HG03064 (cell line): ENCODE measurements at regions not wholly inside any gene's neighbourhood (a gene's known extent, or its start where the extent isn't known, plus 50 kb on each side); places are given as distances from the start of the nearest gene placed in this dataset.
"Not testable (repeated sequence)": the region's sequence is repeated elsewhere in the genome, so short reads cannot be mapped to it uniquely, and the experiment has no call there.

Source experiments
- ATAC-seq: cut with Tn5 transposase; IDR thresholded peaks from one replicate; pipeline ENCODE4 v1.9.1; 2021; ENCODE audit warnings: low read depth; ENCODE audit not compliant: unreplicated experiment

DNA sequence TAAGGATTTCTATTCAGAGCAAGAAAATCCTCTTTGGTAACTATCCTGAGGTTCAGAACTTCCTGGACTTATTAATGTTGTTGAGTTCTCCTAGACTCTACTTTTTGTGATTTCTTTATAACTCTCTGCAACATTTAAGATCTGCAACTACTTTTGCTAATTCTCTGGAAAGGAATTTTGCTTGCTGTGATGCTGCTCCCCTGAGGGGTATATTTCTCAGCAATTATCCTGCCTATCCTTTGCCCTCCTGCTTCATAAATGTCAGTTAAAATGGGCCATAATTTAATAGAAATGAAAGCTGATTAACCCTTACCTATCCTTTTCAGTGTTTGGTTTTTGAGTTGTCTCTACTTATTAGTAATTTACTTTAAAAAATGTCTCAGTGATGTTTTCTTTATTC is 377.3 kb upstream of the LRRC3B start:
- ATAC-seq: no peak

DNA sequence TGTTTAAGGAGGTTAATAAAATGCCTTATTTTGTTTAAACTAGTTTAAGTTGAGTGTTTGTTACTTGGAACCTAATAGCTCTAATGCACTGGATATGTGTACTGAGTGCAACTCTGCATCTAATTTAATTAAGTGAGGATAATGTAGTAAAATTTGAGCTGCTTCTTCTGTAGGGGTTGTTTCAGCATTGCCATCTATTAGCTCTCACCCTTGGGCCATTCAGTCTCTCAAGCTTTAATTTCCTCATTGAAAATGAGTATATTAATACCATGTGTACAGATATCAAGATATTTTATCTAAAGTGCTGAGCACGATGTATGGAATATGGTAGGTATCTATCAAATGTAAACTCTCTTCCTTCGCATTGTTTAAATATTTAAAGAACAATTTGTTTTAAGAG is 375.7 kb upstream of the LRRC3B start:
- no peak for ATAC-seq

DNA sequence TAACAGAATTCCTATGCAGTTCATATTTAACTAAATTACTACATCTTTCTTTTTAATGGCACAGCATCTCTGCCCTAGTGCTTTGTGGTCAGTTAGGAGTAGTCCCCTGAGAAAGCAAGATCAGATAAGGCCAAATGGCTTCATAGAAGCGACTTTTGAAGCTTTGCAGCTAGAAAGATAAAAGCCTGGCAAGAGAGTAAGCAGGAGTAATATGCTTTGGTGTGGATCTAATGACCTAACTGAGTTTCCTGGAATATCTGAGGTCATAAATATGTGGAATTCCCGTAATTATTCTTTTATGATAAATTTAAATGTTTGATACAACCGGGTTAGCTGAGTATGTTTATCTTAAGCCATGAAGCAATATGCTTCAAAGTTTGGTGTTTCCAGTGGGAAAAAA is 374.9 kb upstream of the LRRC3B start:
- ATAC-seq: no peak

DNA sequence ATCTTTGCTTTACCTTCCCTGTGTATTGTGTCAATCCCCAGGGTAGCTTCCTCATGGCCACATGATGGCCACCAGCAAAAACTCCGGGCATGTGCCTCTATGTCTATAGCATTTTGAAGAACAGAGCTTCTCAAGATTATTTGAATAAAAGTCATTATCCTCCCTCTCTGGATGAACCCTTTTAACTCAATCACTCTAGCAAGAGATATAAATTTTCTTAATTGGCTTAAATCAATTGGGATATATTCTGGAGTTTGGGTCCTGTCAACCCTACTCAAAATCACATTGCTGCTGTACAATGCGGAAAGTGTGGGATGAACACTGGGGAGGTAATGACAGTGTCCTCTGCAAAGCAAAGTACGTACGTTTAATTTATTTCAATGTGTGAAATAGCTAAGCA is 370.6 kb upstream of the LRRC3B start:
- ATAC-seq: no peak

DNA sequence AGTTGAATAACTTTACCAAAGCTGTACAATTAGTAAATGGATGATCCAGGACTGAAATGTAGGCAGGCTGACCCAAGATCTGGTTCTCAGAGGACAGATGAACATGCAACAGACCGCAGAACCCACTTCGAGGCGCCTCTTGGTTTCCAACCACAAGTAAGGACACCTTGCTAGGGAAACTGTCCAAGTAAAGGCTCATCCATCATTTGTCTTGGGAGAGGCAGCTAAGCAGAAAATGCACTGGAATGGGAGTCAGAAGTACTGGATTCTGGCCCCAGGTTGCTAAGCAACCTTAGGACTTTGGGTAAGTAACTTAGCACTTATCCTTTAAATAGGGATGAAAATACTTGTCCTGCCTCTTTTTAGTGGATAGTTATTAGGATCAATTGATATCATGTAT is 366.3 kb upstream of the LRRC3B start:
- ATAC-seq: no peak

DNA sequence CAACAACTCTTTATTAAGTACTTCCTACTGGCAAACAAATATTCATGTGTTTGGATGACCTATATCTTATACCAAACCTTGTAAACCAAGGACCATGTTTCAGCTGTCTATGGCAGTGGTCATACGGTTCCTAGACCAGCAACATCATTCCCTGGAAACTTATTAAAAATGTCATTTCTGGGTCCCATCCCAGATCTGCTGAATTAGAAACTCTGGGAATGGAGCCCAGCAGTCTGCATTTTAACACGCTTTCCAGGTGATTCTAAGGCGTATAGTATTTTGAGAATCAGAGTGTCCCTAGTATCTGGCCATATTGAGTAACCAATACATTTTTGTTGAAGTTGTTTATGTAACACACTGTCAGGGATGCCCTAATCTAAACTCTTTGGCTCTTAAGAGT is 363.4 kb upstream of the LRRC3B start:
- ATAC-seq: no peak

DNA sequence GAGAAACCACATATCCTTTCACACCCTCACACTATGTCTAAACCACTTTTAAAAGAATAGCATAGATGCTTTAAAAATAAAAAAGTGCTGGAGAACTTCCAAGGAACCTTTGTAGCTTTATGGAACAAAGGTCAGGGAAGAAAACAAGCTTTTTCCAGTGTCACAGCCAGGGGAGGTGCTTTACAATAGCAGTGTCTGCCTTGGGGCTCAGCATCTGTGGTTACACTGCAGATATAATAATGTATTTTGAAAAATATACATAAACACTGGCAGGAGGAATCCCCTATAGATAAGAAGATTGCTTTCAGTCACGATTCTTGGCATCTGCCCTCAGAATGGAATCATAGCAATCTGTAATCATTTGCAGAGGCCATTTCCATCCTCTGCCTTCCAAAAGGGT is 362.4 kb upstream of the LRRC3B start:
- ATAC-seq: no peak

DNA sequence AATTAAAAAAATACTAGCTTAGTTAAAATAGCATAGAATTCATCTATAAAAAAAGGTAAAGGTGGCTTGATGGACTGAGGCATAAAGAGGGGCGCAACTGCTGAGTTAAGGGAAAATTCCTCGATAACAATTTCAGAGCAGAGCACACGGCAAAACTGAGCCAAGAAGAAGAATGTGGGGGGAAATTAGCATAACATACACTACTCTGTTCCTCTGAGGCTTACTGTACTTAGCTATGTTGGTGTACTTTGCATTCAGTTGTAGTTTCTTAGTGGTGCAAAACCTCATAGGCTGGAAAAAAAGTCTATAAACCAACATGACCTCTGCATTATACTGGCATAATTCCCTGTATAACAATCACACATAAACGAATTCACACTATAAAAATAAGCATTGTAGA is 357.9 kb upstream of the LRRC3B start:
- ATAC-seq: no peak

DNA sequence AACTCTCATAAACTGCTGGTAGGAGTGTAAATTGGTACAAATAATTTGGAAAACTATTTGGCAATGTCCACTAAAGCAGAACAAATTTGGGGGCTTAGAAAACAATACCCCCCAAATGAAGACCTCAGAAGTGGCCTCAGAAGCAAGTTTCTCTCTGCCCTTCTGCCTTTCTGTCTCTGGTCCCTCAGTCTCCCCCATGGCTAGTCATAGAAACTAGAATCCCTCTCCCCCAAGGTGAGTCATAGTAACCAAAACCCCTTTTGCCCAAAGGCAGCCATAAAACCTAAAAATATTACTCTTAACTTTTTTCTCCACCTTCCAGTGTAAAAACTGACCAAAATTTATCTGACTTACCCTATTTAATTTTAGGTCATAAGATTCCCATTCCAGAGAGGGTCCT is 350.7 kb upstream of the LRRC3B start:
- no peak for ATAC-seq

DNA sequence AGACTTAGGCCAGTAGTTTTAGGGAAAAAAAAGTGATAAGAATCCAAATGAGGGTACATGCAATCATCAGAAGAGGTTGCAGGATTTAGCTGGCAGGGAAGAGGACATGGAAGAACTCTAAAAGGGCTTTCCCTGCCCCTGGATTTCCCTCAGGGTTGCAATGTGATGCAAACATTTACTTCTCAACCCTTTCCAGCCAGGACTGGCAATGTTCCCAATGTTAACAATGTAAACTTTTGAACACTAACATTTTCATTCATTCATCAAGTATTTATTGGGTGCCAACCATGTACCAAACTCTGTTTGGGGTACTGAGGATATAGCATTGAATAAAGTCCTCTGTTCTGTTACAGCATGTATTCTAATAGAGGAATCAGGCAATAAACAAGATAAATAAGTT is 349.4 kb upstream of the LRRC3B start:
- ATAC-seq: no peak

DNA sequence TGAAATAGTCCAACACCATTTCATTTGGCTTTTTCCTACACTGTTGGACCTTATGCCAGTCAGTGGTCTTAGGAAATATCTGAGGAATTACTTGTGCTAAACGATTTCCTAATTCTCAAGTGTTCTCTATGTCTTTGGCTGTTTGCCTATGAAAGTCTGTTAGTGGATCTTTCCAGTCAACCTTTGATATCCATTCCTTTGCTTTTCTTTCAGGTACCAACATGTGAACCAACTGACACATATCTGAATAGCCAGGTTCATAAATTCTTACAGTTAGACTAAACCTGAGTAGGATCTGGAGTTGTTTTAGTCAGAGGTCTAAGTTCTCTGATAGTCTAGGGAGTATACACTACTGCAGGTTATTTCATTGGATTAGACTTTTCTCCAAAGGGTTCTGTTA is 343.5 kb upstream of the LRRC3B start:
- no peak for ATAC-seq

DNA sequence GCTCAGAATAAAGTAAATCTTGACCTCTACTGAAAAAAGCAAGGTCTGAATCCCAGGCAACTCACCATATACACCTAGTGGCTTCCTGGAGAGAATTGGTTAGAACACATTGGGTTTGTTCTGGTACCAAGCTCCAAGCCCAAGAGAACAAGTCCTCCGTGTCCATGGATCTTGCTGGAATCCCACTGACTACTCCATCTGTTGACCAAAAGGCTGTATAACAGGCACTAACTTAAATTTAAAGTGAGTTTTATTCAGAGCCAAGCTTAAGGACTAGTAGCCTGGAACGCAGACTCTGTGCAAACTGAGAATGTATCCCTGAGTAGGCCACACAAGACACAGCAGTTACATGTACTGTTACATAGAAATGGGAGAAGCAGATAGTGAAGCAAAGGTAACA is 342.1 kb upstream of the LRRC3B start:
- ATAC-seq: no peak

DNA sequence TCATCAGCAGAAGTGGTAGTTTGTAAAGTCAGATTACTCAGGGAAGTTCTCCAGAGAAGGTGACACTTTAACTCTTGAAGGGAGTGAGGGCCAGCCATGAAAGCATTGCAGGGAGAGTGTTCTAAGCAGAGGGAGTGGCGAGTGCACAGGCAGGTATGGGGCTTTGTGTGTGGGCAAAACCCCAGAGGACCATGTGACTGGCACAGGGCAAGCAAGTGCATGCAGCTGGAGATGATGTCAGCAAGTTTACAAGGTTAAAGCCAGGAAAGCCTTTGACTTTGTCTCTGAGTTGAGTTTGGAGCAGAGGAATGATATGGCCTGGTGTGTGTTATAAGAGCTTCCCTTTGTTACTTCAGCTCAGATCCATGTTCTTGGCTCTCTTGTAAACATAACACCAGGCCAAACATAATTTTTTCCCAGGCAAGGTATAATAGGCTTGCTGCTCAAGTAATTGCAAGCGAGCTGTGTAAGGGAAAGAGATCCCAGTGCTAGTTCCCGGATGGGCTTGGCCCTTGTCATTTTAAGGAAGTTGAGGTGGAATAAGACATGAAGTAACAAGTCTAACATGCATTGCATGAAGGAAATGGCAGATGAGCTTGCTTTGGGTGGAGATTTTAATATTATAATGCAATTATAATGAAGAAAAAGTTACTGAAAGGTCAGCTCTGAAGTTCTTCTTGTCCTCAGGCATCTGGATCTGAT is 341.1 kb upstream of the LRRC3B start:
- no peak for ATAC-seq

DNA sequence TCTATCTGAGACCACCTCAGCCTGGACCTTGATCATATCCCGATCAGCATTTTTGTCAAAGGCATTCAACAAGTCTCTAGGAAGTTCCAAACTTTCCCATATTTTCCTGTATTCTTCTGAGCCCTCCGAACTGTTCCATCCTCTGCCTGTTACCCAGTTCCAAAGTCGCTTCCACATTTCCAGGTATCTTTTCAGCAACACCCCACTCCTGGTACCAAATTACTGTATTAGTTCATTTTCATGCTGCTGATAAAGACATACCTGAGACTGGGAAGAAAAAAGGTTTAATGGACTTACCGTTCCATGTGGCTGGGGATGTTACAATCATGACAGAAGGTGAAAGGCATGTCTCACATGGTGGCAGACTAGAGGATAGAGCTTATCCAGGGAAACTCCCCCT is 338.1 kb upstream of the LRRC3B start:
- ATAC-seq: not testable (repeated sequence)

DNA sequence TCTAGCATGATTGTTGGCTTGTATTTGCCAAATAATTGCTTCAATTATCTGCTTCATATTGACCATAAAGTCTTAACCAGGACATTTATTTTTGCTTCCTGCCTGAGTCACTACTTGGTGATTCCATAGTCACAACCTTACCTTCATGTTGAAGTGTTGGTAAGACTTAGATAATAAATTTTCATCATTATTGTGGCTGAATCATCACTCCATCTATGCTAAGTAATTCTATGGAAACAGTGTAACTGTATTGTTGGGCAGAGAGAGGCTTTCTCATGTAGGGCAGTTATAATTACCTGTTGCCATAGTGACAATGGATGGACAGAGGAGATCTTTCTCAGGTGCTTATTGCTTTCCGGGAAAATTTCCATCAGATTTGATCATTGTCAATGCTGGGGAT is 330.7 kb upstream of the LRRC3B start:
- no peak for ATAC-seq

DNA sequence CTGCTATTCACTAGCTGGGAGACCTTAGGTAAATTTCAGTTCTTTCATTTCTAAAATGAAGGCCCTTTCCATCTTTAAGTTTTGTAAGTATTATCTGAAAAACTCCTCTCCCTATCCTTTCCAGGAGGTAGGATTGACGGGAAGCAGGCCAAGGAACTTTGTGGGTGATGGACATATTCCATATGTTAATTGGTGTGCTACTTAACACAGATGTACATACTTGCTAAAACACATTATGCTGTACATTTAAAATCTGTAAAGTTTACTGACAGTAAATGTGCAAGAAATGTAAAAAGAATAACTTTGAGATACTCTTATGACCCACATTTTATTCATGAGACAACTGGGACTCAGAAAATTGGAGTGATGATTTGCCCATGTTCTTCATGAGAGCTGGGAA is 329.8 kb upstream of the LRRC3B start:
- ATAC-seq: no peak

DNA sequence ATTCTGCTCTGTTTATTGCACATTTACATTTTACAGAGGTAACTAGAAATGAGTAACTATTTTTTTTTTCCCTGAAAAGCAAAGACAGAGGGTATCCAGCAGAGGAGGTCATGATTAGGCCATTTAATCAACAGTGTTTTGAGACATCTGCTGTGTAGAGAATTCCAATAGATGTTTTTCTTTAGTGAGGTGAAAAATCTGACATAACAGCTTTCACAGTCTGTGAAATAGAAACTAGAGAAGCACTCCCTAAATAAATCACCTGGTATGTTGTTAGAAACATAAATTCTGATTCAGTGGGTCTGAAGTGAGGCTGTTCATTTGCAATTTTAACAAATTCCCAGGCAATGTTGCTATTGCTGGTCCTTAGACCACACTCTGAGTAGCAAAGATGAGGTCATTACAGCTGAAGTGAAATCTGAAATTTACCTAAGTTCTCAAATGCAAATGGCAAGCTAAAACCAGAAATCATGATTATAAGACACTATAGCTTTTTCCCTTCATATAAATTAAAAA is 329.2 kb upstream of the LRRC3B start:
- ATAC-seq: no peak

DNA sequence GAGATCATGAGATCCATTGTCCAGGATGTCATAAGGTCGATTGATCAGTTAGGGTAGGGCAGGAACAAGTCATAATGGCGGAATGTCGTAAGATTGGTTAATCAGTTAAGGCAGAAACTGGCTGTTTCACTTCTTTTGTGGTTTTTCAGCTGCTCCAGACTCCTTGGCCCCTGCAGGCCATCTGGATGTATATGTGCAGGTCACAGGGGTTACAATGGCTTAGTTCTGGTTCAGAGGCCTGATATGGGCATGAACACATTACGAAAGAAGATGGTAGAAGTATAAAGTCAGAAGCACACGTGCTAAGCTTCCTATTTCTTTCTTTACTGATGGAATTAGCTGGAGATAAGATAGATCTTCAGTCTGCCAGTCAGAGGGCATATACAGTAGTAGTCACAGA is 315.4 kb upstream of the LRRC3B start:
- ATAC-seq: no peak

DNA sequence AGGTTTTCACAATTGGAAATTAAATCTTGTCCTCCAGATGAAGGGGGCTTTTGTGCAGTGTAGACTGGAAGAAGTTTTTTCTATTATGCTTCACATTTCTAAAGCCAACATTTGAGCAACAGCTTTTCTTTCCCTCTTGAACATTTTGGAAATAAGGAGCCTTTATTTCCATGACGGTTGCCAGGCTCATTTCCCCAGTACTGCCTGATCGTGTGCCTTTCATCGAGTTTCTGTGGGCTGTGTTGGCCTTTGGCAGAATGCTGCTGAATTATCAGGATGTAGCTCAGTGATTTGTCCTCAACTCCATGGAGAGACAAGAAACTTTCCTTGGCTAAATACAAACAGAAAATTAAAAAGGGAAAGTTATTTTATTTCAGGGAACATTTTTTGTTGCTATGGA is 314.8 kb upstream of the LRRC3B start:
- no peak for ATAC-seq

DNA sequence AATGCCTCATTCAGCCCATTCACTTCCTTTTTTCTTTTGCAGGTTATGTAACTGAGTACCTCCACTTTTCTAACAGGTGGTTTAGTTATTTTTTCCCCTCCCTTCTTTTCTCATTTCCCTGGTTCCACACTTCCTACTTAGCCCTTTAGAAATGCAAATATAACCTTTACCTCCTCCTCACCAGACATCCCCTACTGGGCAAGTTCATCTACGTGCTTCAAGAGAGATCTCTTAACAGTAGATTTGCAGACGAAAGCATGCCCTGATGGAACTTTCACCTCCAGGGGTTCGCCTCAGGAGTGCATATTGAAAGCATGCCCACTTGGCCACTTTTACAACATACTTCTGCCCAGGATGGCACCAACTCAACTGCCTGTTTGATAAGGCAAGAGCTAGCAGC is 314.1 kb upstream of the LRRC3B start:
- no peak for ATAC-seq

DNA sequence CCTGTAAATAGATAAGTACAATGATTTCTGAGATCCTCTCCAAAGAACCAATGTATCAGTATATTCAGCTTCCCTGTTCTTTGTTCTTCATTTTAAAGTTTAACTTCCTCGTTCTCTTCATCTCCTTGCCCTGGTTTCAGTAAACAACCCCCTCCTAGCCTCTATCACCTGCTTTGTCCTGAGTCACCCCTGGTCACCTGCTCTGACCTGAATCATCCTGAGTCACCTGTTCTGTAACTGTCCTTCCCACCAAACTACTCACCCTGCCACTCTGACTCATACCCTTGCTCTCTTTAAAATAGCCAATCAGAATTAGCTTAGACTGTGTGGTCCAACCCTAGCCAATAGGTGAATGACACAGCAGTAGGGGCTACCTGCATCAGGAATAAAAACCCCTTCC is 313.0 kb upstream of the LRRC3B start:
- not testable (repeated sequence) for ATAC-seq

DNA sequence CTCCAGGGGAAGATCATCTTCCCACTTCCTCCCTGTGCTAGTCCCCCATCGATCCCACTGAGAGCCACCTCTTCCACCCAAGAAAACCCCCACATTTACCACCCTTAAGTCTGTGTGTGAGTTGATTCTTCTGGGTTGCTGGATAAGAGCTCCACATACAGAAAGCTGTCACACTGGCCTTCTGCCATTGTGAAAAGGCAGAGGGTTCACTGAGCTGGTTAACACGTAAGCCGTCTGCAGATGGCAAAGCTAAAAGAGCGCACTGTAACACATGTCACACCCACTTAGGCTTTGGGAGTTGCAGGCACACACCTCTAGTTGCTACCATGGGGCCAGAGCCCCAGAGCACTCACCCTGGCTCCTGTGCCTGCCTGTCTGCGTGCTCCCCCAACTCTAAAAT is 309.8 kb upstream of the LRRC3B start:
- no peak for ATAC-seq

DNA sequence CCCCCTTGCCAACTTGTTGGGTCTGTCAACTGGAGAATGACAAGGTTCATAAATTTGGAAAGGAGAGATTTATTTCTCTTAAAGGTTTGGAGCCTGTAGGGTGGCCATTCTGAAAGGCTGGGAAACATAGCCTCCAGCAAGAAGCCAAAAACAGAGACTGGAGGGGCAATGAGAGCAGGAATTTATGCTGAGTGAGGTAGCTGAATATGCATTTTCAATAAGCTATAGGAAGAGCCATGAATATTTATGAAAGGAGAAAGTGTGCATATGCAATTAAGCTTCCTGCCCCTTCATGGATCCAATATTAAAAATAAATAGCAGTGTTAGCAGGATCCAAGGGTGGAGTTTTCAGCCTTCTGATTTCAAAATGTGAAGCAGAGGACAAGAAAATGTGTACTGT is 306.1 kb upstream of the LRRC3B start:
- ATAC-seq: no peak
